Activated CD8-positive, alpha-beta T cell treated with anti-CD3 and anti-CD28 coated beads, Interleukin-2, amount 10 ng/mL, durations not matched to agents 7 days and 5 days (primary cell): ENCODE measurements at regions not wholly inside any gene's neighbourhood (a gene's known extent, or its start where the extent isn't known, plus 50 kb on each side); places are given as distances from the start of the nearest gene placed in this dataset.

Source experiments
- ATAC-seq: fragments of 150-1000 bp; cut with Tn5 transposase; one replicate; pipeline ENCODE4 v1.10.0; 2021; ENCODE audit warnings: moderate library complexity
- CTCF ChIA-PET: fragments of 350-600 bp; sonication (Branson Sonifier 250); formaldehyde crosslinking; loops from one replicate; lab custom pipeline; 2021; ENCODE audit warnings: antibody characterized with exemption; lab: Charles Lee
- POLR2A ChIA-PET: fragments of 350-600 bp; sonication (Branson Sonifier 250); formaldehyde crosslinking; loops from one replicate; lab custom pipeline; 2021; ENCODE audit warnings: antibody characterized with exemption; lab: Charles Lee
- DNase-seq: peaks from one replicate; pipeline ENCODE4 v3.0.0-alpha.2; 2020
- H3K27ac Mint-ChIP-seq: one replicate; pipeline ENCODE4 v1.8.0; 2021; ENCODE audit warnings: mild to moderate bottlenecking, mixed read lengths
- H3K27me3 Mint-ChIP-seq: one replicate; pipeline ENCODE4 v1.8.0; 2021; ENCODE audit warnings: low read depth, mixed read lengths
- H3K36me3 Mint-ChIP-seq: one replicate; pipeline ENCODE4 v1.8.0; 2021; ENCODE audit warnings: low read depth, mixed read lengths
- H3K4me1 Mint-ChIP-seq: one replicate; pipeline ENCODE4 v1.8.0; 2021; ENCODE audit warnings: low read depth, mixed read lengths
- H3K4me3 Mint-ChIP-seq: one replicate; pipeline ENCODE4 v1.8.0; 2021; ENCODE audit warnings: mild to moderate bottlenecking, mixed read lengths
- H3K9me3 Mint-ChIP-seq: one replicate; pipeline ENCODE4 v1.8.0; 2022; ENCODE audit warnings: mixed read lengths; ENCODE audit not compliant: insufficient read depth

GRCh38 chr17:70310221-70310672 lies 140.9 kb downstream of the KCNJ2 start:
- no peaks in the 10 kb centered on the region for H3K27me3 Mint-ChIP-seq
- no peak for ATAC-seq
- no peak for DNase-seq
- CTCF ChIA-PET: no interaction called here
- H3K27ac Mint-ChIP-seq: no peak overlapping the region
- POLR2A ChIA-PET: no interaction called here
- H3K9me3 Mint-ChIP-seq: no peaks in the 10 kb centered on the region
- H3K36me3 Mint-ChIP-seq: no peaks in the 10 kb centered on the region
- no peaks in the 10 kb centered on the region for H3K4me1 Mint-ChIP-seq
- H3K4me3 Mint-ChIP-seq: no peak overlapping the region

- Mint-ChIP-seq H3K36me3 (no peaks in the 10 kb centered on the region), H3K4me1 (no peaks in the 10 kb centered on the region), H3K27me3 (no peaks in the 10 kb centered on the region), H3K27ac (no peak overlapping the region), H3K9me3 (no peaks in the 10 kb centered on the region), H3K4me3 (no peak overlapping the region)
- DNase-seq (no peak), ATAC-seq (no peak)
- CTCF ChIA-PET: no interaction called here
- POLR2A ChIA-PET: no interaction called here
Observed at GRCh38 chr17:70313086-70313852, 143.9 kb downstream of the KCNJ2 start.

GRCh38 chr17:70314096-70314495 lies 144.8 kb downstream of the KCNJ2 start:
- CTCF ChIA-PET: no interaction called here
- no peak overlapping the region for H3K27ac Mint-ChIP-seq
- ATAC-seq (no peak), DNase-seq (no peak)
- H3K4me1 Mint-ChIP-seq: no peaks in the 10 kb centered on the region
- H3K27me3 Mint-ChIP-seq: no peaks in the 10 kb centered on the region
- POLR2A ChIA-PET: no interaction called here
- H3K36me3 Mint-ChIP-seq: no peaks in the 10 kb centered on the region
- no peak overlapping the region for H3K4me3 Mint-ChIP-seq
- no peaks in the 10 kb centered on the region for H3K9me3 Mint-ChIP-seq

- H3K4me3 Mint-ChIP-seq: no peak overlapping the region
- DNase-seq (no peak), ATAC-seq (no peak)
- no peaks in the 10 kb centered on the region for H3K4me1 Mint-ChIP-seq
- ChIA-PET POLR2A (no interaction called here), CTCF (no interaction called here)
- H3K36me3 Mint-ChIP-seq: no peaks in the 10 kb centered on the region
- no peaks in the 10 kb centered on the region for H3K27me3 Mint-ChIP-seq
- no peak overlapping the region for H3K27ac Mint-ChIP-seq
- H3K9me3 Mint-ChIP-seq: no peaks in the 10 kb centered on the region
Observed at GRCh38 chr17:70314506-70314905, 145.2 kb downstream of the KCNJ2 start.

- H3K27ac Mint-ChIP-seq: no peak overlapping the region
- POLR2A ChIA-PET: no interaction called here
- no peak overlapping the region for H3K4me3 Mint-ChIP-seq
- no peaks in the 10 kb centered on the region for H3K4me1 Mint-ChIP-seq
- CTCF ChIA-PET: interaction anchor here (0.7 kb wide), 1 partner anchor 272 kb away, joined by 3 read pairs; no protein-coding TSS in a partner anchor
- H3K9me3 Mint-ChIP-seq: no peaks in the 10 kb centered on the region
- H3K36me3 Mint-ChIP-seq: no peaks in the 10 kb centered on the region
- DNase-seq (no peak), ATAC-seq (no peak)
- H3K27me3 Mint-ChIP-seq: no peaks in the 10 kb centered on the region
Observed at GRCh38 chr17:70317421-70317820, 148.1 kb downstream of the KCNJ2 start.

- DNase-seq (no peak), ATAC-seq (no peak)
- ChIA-PET CTCF (no interaction called here), POLR2A (no interaction called here)
- H3K27me3 Mint-ChIP-seq: no peaks in the 10 kb centered on the region
- H3K27ac Mint-ChIP-seq: no peak overlapping the region
- no peak overlapping the region for H3K4me3 Mint-ChIP-seq
- no peaks in the 10 kb centered on the region for H3K4me1 Mint-ChIP-seq
- no peaks in the 10 kb centered on the region for H3K36me3 Mint-ChIP-seq
- peaks cover 3% of the 10 kb centered on the region for H3K9me3 Mint-ChIP-seq
Observed at GRCh38 chr17:70318051-70318450, 148.7 kb downstream of the KCNJ2 start.

GRCh38 chr17:70319516-70319915 lies 150.2 kb downstream of the KCNJ2 start:
- Mint-ChIP-seq H3K27me3 (no peaks in the 10 kb centered on the region), H3K27ac (no peak overlapping the region), H3K9me3 (peaks cover 3% of the 10 kb centered on the region), H3K36me3 (no peaks in the 10 kb centered on the region), H3K4me3 (no peak overlapping the region), H3K4me1 (no peaks in the 10 kb centered on the region)
- DNase-seq: no peak
- ChIA-PET POLR2A (no interaction called here), CTCF (no interaction called here)
- no peak for ATAC-seq

- H3K9me3 Mint-ChIP-seq: peaks cover 3% of the 10 kb centered on the region
- ChIA-PET POLR2A (no interaction called here), CTCF (interaction anchor here (0.8 kb wide), 1 partner anchor 9 kb away, joined by 3 read pairs; no protein-coding TSS in a partner anchor)
- no peak overlapping the region for H3K27ac Mint-ChIP-seq
- H3K36me3 Mint-ChIP-seq: no peaks in the 10 kb centered on the region
- H3K4me1 Mint-ChIP-seq: no peaks in the 10 kb centered on the region
- ATAC-seq (no peak), DNase-seq (no peak)
- no peaks in the 10 kb centered on the region for H3K27me3 Mint-ChIP-seq
- H3K4me3 Mint-ChIP-seq: no peak overlapping the region
Observed at GRCh38 chr17:70320673-70321345, 151.5 kb downstream of the KCNJ2 start.

GRCh38 chr17:70321352-70321751 lies 152.0 kb downstream of the KCNJ2 start:
- Mint-ChIP-seq H3K9me3 (peaks cover 3% of the 10 kb centered on the region), H3K27me3 (no peaks in the 10 kb centered on the region), H3K36me3 (no peaks in the 10 kb centered on the region), H3K27ac (no peak overlapping the region), H3K4me1 (no peaks in the 10 kb centered on the region), H3K4me3 (no peak overlapping the region)
- ChIA-PET POLR2A (no interaction called here), CTCF (interaction anchor here (0.8 kb wide), 1 partner anchor 8 kb away, joined by 3 read pairs; no protein-coding TSS in a partner anchor)
- ATAC-seq: no peak
- no peak for DNase-seq

GRCh38 chr17:70323269-70323668 lies 153.9 kb downstream of the KCNJ2 start:
- DNase-seq (no peak), ATAC-seq (no peak)
- Mint-ChIP-seq H3K4me3 (no peak overlapping the region), H3K27me3 (no peaks in the 10 kb centered on the region), H3K4me1 (no peaks in the 10 kb centered on the region), H3K36me3 (no peaks in the 10 kb centered on the region), H3K27ac (no peak overlapping the region), H3K9me3 (peaks cover 3% of the 10 kb centered on the region)
- ChIA-PET CTCF (no interaction called here), POLR2A (no interaction called here)

- no peak for ATAC-seq
- CTCF ChIA-PET: no interaction called here
Observed at GRCh38 chr17:70324031-70324430, 154.7 kb downstream of the KCNJ2 start.

GRCh38 chr17:70327279-70327678 lies 157.9 kb downstream of the KCNJ2 start:
- CTCF ChIA-PET: no interaction called here
- H3K4me1 Mint-ChIP-seq: no peaks in the 10 kb centered on the region
- ATAC-seq: no peak
- H3K27ac Mint-ChIP-seq: no peak overlapping the region
- DNase-seq: no peak
- H3K9me3 Mint-ChIP-seq: peaks cover 3% of the 10 kb centered on the region
- H3K36me3 Mint-ChIP-seq: no peaks in the 10 kb centered on the region
- POLR2A ChIA-PET: no interaction called here
- H3K27me3 Mint-ChIP-seq: no peaks in the 10 kb centered on the region
- no peak overlapping the region for H3K4me3 Mint-ChIP-seq

More at GRCh38 chr17:70324031-70324430, 154.7 kb downstream of the KCNJ2 start:
- Mint-ChIP-seq H3K36me3 (no peaks in the 10 kb centered on the region), H3K4me1 (no peaks in the 10 kb centered on the region), H3K9me3 (peaks cover 3% of the 10 kb centered on the region), H3K27me3 (no peaks in the 10 kb centered on the region), H3K27ac (no peak overlapping the region), H3K4me3 (no peak overlapping the region)
- no peak for DNase-seq
- POLR2A ChIA-PET: no interaction called here
